GM12878 (cell line): ENCODE measurements at regions not wholly inside any gene's neighbourhood (a gene's known extent, or its start where the extent isn't known, plus 50 kb on each side); places are given as distances from the start of the nearest gene placed in this dataset.

Source experiments
- ASH2L ChIP-seq: fragments of 300-600, 200-600 bp; sonication (generic); IDR thresholded peaks from 2 replicates; pipeline ENCODE4 v1.6.1; 2017; ENCODE audit warnings: low read depth, mild to moderate bottlenecking, borderline replicate concordance
- E2F4 ChIP-seq: IDR thresholded peaks from 2 replicates; pipeline ENCODE4 v1.6.1; 2012; ENCODE audit warnings: low read depth, low read length, improper control_type of control experiment
- SUZ12 ChIP-seq: fragments of 200-600 bp; sonication (generic); IDR thresholded peaks from one replicate; pipeline ENCODE4 v1.6.1; 2018; ENCODE audit warnings: antibody characterized with exemption, mild to moderate bottlenecking; ENCODE audit not compliant: unreplicated experiment

DNA sequence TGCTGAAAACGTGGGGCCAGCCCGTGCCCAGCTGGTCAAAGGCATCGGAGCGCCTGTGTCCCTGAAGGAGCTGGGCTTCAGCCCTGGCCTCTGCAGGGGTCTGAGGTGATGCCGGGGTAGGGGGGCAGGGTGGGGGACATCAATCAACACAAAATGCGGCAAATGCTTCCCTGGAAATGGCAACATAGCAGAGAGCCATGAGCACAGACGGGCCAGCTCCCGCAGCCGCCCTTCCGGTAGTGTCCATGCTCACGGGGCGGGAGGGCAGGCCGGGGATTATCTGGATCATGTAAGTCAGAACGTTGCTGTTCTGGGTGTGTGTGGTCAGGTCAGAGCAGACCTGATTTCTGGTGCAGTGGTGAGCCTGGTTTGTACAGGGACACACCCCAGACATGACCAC, 56.5 kb upstream of the TWIST2 start:
- no peak for TF ChIP-seq SUZ12
- TF ChIP-seq E2F4, result no peak
- no peak for TF ChIP-seq ASH2L
